Kidney (tissue), 13 donors: ENCODE measurements at regions not wholly inside any gene's neighbourhood (a gene's known extent, or its start where the extent isn't known, plus 50 kb on each side); places are given as distances from the start of the nearest gene placed in this dataset.
"Not testable (repeated sequence)": the region's sequence is repeated elsewhere in the genome, so short reads cannot be mapped to it uniquely, and the experiment has no call there.

Source experiments
- DNase-seq, 5 donors: peaks; one replicate each; pipeline ENCODE4 v3.0.0-alpha.2; 2013 to 2020
- FAIRE-seq: peaks from 2 replicates; lab custom pipeline; 2012; peaks lifted over from hg19 to GRCh38; lab: Jason Lieb, UNC
- H3K27ac ChIP-seq, 2 donors: one replicate each; pipeline ENCODE4 v1.7.0; 2013; ENCODE audit warnings: low read depth in 2 of 2, low read length in 2 of 2, inconsistent platforms in 1 of 2
- H3K27me3 ChIP-seq: one replicate; pipeline ENCODE4 v1.7.1; 2013; ENCODE audit warnings: low read length, inconsistent platforms; ENCODE audit not compliant: control insufficient read depth, insufficient read depth
- H3K36me3 ChIP-seq, 3 donors: one replicate each; pipeline versions ENCODE4 v1.7.0 to v1.7.1; 2013; ENCODE audit warnings: low read length in 3 of 3, control low read depth in 1 of 3, inconsistent platforms in 1 of 3; ENCODE audit not compliant: insufficient read depth in 3 of 3, control insufficient read depth in 2 of 3
- H3K4me1 ChIP-seq, 3 donors: one replicate each; pipeline versions ENCODE4 v1.7.0 to v1.7.1; 2013; ENCODE audit warnings: low read length in 3 of 3, inconsistent platforms in 1 of 3, low read depth in 1 of 3; ENCODE audit not compliant: control insufficient read depth in 2 of 3, insufficient read depth in 2 of 3
- H3K4me3 ChIP-seq, 3 donors: one replicate each; pipeline versions ENCODE4 v1.7.0 to v1.8.1; 2013; ENCODE audit warnings: low read length in 3 of 3, control low read depth in 1 of 3, inconsistent platforms in 1 of 3
- H3K9ac ChIP-seq, 3 donors: one replicate each; pipeline versions ENCODE4 v1.7.0 to v1.7.1; 2013; ENCODE audit warnings: low read length in 3 of 3, control low read depth in 1 of 3, inconsistent platforms in 1 of 3
- H3K9me3 ChIP-seq, 3 donors: one replicate each; pipeline versions ENCODE4 v1.7.0 to v1.7.1; 2013; ENCODE audit warnings: low read length in 3 of 3, control low read depth in 1 of 3, inconsistent platforms in 1 of 3; ENCODE audit not compliant: control insufficient read depth in 2 of 3, insufficient read depth in 1 of 3
- CTCF ChIP-seq: IDR thresholded peaks from 3 replicates; pipeline ENCODE4 v1.5.1; 2012; ENCODE audit warnings: mild to moderate bottlenecking, moderate library complexity, borderline replicate concordance; ENCODE audit not compliant: insufficient read depth; ENCODE audit errors: extremely low read depth
- intact Hi-C: fragments of 100-400 bp; cut with DNase I; formaldehyde crosslinking; loops from one replicate; pipeline ENCODE4 v1.11.1; 2022
- donor health status: control.
- donor health status: control.
- donor health status: control.
- donor health status: control.
- donor health status: control.
- donor health status: DM: yes; HTN: yes; CAD: no.
- donor health status: Normal renal cell carcinoma (clear cell type).

GRCh38 chr1:239112101-239112935 lies 274.1 kb upstream of the CHRM3 start:
- H3K9ac ChIP-seq: no peak overlapping the region
- H3K27ac ChIP-seq: no peak overlapping the region
- no peaks in the 10 kb centered on the region for H3K27me3 ChIP-seq
- DNase-seq: peak in 1 of 5 donors; percentile 8
- H3K36me3 ChIP-seq: no peaks in the 10 kb centered on the region
- H3K4me3 ChIP-seq: no peak overlapping the region
- no peak for FAIRE-seq
- H3K9me3 ChIP-seq: no peaks in the 10 kb centered on the region
- no peaks in the 10 kb centered on the region for H3K4me1 ChIP-seq
- intact Hi-C loops: no loop called here
- no peak for TF ChIP-seq CTCF

GRCh38 chr1:239107676-239108075 lies 278.7 kb upstream of the CHRM3 start:
- FAIRE-seq (no peak), DNase-seq (no peak)
- intact Hi-C loops: no loop called here
- Histone ChIP-seq H3K4me3 (no peak overlapping the region), H3K9me3 (no peaks in the 10 kb centered on the region), H3K36me3 (no peaks in the 10 kb centered on the region), H3K27ac (no peak overlapping the region), H3K4me1 (no peaks in the 10 kb centered on the region), H3K27me3 (no peaks in the 10 kb centered on the region), H3K9ac (no peak overlapping the region)
- TF ChIP-seq CTCF: no peak

DNA sequence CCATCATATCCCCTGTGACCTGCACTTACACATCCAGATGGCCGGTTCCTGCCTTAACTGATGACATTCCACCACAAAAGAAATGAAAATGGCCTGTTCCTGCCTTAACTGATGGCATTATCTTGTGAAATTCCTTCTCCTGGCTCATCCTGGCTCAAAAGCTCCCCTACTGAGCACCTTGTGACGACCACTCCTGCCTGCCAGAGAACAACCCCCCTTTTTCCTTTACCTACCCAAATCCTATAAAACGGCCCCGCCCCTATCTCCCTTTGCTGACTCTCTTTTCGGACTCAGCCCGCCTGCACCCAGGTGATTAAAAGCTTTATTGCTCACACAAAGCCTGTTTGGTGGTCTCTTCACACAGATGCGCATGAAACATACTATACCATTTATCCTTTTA lies 279.7 kb upstream of the CHRM3 start:
- intact Hi-C loops, FAIRE-seq, H3K9ac ChIP-seq, H3K36me3 ChIP-seq, H3K4me1 ChIP-seq, DNase-seq, H3K4me3 ChIP-seq, H3K9me3 ChIP-seq, H3K27ac ChIP-seq, H3K27me3 ChIP-seq: not testable (repeated sequence)

GRCh38 chr1:239098400-239099037 lies 287.8 kb upstream of the CHRM3 start:
- intact Hi-C loops: no loop called here

More at GRCh38 chr1:239098400-239099037, 287.8 kb upstream of the CHRM3 start:
- no peaks in the 10 kb centered on the region for H3K36me3 ChIP-seq
- DNase-seq (no peak), FAIRE-seq (no peak)
- TF ChIP-seq CTCF: no peak
- no peak overlapping the region for H3K27ac ChIP-seq
- no peaks in the 10 kb centered on the region for H3K27me3 ChIP-seq
- H3K9me3 ChIP-seq: no peaks in the 10 kb centered on the region
- H3K4me3 ChIP-seq: no peak overlapping the region
- H3K9ac ChIP-seq: no peak overlapping the region
- H3K4me1 ChIP-seq: no peaks in the 10 kb centered on the region
